Activated CD8-positive, alpha-beta memory T cell treated with anti-CD3 and anti-CD28 coated beads, Interleukin-2, amount 10 ng/mL, durations not matched to agents 7 days and 5 days (primary cell): ENCODE measurements at regions not wholly inside any gene's neighbourhood (a gene's known extent, or its start where the extent isn't known, plus 50 kb on each side); places are given as distances from the start of the nearest gene placed in this dataset.

Experiments used
- ATAC-seq: fragments of 150-1000 bp; cut with Tn5 transposase; one replicate; pipeline ENCODE4 v1.10.0; 2021; ENCODE audit warnings: moderate library complexity
- CTCF ChIA-PET: fragments of 350-600 bp; sonication (Branson Sonifier 250); formaldehyde crosslinking; loops from one replicate; lab custom pipeline; 2021; ENCODE audit warnings: antibody characterized with exemption; lab: Charles Lee
- DNase-seq: peaks from one replicate; pipeline ENCODE4 v3.0.0-alpha.2; 2020
- H3K27ac Mint-ChIP-seq: one replicate; pipeline ENCODE4 v1.8.0; 2021; ENCODE audit warnings: mild to moderate bottlenecking, mixed read lengths
- H3K27me3 Mint-ChIP-seq: one replicate; pipeline ENCODE4 v1.8.0; 2021; ENCODE audit warnings: mixed read lengths
- H3K36me3 Mint-ChIP-seq: one replicate; pipeline ENCODE4 v1.8.0; 2021; ENCODE audit warnings: mild to moderate bottlenecking, mixed read lengths
- H3K4me1 Mint-ChIP-seq: one replicate; pipeline ENCODE4 v1.8.0; 2021; ENCODE audit warnings: mixed read lengths
- H3K4me3 Mint-ChIP-seq: one replicate; pipeline ENCODE4 v1.8.0; 2021; ENCODE audit warnings: mild to moderate bottlenecking, moderate library complexity, mixed read lengths
- H3K9me3 Mint-ChIP-seq: one replicate; pipeline ENCODE4 v1.8.0; 2022; ENCODE audit warnings: low read depth, mixed read lengths

- Mint-ChIP-seq H3K4me1 (peaks cover 14% of the 10 kb centered on the region), H3K9me3 (peaks cover 2% of the 10 kb centered on the region), H3K36me3 (peaks cover 4% of the 10 kb centered on the region), H3K27ac (no peak overlapping the region), H3K4me3 (no peak overlapping the region), H3K27me3 (no peaks in the 10 kb centered on the region)
- ATAC-seq (no peak), DNase-seq (no peak)
- CTCF ChIA-PET, result no interaction called here
Measured at GRCh38 chr15:95930659-95931375, 399.7 kb upstream of the NR2F2 start.

DNA sequence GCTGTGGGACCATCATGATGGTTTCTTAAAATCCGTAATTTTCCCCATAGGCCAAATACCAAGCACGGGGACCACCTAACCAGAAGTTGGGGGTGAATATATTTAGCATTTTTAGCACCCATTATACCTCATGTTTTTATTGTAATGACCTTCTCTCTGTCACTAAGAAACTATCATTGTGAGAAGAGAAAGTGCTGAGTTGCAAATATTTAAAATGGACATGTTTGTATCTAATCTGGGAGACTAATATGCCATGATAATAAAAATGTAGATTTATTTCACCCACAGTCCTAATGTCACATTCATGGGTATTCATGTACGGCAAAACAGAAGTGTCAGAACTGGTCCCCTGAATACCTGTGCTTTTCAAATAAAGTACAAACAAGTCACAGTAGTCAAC, 398.9 kb upstream of the NR2F2 start:
- Mint-ChIP-seq H3K27me3 (no peaks in the 10 kb centered on the region), H3K27ac (no peak overlapping the region), H3K9me3 (no peaks in the 10 kb centered on the region), H3K4me3 (no peak overlapping the region), H3K4me1 (peaks cover 14% of the 10 kb centered on the region), H3K36me3 (peaks cover 4% of the 10 kb centered on the region)
- CTCF ChIA-PET, result no interaction called here
- ATAC-seq (no peak), DNase-seq (no peak)

- Mint-ChIP-seq H3K4me3 (no peak overlapping the region), H3K36me3 (peaks cover 4% of the 10 kb centered on the region), H3K9me3 (no peaks in the 10 kb centered on the region), H3K27ac (no peak overlapping the region), H3K4me1 (peaks cover 14% of the 10 kb centered on the region), H3K27me3 (no peaks in the 10 kb centered on the region)
- no peak for ATAC-seq
- CTCF ChIA-PET, result no interaction called here
- no peak for DNase-seq
Measured at GRCh38 chr15:95932141-95932540, 398.4 kb upstream of the NR2F2 start.

DNA sequence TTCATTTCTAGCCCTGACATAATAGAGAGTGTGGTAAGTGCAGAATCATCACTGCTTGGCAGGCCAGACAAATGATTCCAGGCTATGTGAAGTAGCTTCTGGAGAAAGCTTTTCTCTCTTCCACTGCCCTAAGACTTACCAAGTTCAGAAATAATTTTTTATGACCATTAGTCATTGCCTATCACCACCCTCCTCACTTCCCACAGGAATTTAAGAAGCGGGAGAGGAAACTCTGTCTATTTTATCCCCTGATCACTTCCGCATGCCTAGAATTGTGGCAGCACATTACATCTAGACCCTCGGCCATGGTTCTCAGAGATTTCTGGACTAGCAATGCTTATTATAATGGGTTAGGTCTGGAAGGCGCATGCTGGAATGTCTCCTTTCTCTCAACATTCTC, 397.8 kb upstream of the NR2F2 start:
- DNase-seq (no peak), ATAC-seq (no peak)
- no peak overlapping the region for H3K27ac Mint-ChIP-seq
- CTCF ChIA-PET, result no interaction called here
- peaks cover 4% of the 10 kb centered on the region for H3K36me3 Mint-ChIP-seq
- H3K27me3 Mint-ChIP-seq, result no peaks in the 10 kb centered on the region
- H3K4me3 Mint-ChIP-seq, result no peak overlapping the region
- no peaks in the 10 kb centered on the region for H3K9me3 Mint-ChIP-seq
- peaks cover 14% of the 10 kb centered on the region for H3K4me1 Mint-ChIP-seq

- no peak overlapping the region for H3K27ac Mint-ChIP-seq
- no peak for DNase-seq
- H3K9me3 Mint-ChIP-seq, result peaks cover 4% of the 10 kb centered on the region
- no peaks in the 10 kb centered on the region for H3K27me3 Mint-ChIP-seq
- H3K4me3 Mint-ChIP-seq, result no peak overlapping the region
- no peak for ATAC-seq
- peaks cover 1% of the 10 kb centered on the region for H3K36me3 Mint-ChIP-seq
- H3K4me1 Mint-ChIP-seq, result no peaks in the 10 kb centered on the region
- CTCF ChIA-PET, result no interaction called here
Measured at GRCh38 chr15:95935852-95936251, 394.6 kb upstream of the NR2F2 start.

DNA sequence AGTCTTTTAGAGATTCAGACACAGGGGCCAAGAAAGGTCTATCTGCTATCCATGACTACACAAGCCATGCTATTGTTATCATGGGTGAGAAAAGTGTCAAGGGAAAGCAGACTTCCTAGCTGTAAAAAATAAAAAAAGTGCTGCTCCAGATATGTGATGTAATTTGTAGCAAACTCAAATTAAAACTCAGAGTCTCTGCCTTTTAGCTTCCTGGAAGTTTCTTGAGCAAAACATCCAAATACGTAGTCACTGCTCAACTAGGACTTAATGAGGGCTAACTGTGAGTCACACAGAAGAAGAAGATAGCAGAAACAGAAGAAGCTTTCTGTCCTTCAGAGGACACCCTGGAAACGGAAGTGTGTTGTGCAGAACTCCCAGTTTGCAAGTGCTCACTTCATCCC, 393.4 kb upstream of the NR2F2 start:
- Mint-ChIP-seq H3K27me3 (no peaks in the 10 kb centered on the region), H3K9me3 (peaks cover 4% of the 10 kb centered on the region), H3K4me3 (no peak overlapping the region), H3K36me3 (peaks cover 1% of the 10 kb centered on the region), H3K27ac (no peak overlapping the region), H3K4me1 (no peaks in the 10 kb centered on the region)
- no peak for ATAC-seq
- no peak for DNase-seq
- CTCF ChIA-PET, result no interaction called here

DNA sequence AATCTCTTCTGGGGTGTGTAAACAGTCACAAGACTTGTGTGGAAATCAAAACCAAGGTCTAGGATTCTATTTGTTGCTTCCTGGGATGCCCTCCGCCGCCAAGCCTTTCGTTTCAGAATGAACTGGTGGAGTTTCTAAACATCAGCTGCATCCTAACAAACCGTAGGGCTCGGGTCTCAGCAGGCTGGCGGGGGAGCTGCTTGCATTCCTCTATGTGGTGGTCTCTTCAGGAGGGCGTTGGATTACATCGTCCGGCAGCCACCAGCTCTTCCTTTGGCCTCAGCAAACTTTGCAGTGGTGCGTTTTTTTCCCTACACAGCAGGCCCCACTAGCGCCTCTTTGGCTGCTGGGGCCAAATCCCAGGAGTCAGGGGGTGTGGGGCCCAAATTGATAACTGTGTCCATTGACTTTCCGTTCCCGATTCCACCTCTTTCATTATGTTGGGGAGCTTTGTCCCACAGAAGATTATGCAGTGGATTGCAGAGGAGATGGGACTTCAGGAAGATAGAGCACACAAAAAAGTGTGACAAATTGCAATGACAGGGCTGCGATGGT, 390.0 kb upstream of the NR2F2 start:
- no peaks in the 10 kb centered on the region for H3K36me3 Mint-ChIP-seq
- no peaks in the 10 kb centered on the region for H3K4me1 Mint-ChIP-seq
- H3K27me3 Mint-ChIP-seq, result no peaks in the 10 kb centered on the region
- H3K27ac Mint-ChIP-seq, result no peak overlapping the region
- H3K4me3 Mint-ChIP-seq, result no peak overlapping the region
- no peak for DNase-seq
- no peak for ATAC-seq
- peaks cover 4% of the 10 kb centered on the region for H3K9me3 Mint-ChIP-seq
- CTCF ChIA-PET, result no interaction called here

- Mint-ChIP-seq H3K36me3 (no peaks in the 10 kb centered on the region), H3K4me1 (no peaks in the 10 kb centered on the region), H3K9me3 (peaks cover 6% of the 10 kb centered on the region), H3K4me3 (no peak overlapping the region), H3K27me3 (no peaks in the 10 kb centered on the region), H3K27ac (no peak overlapping the region)
- no peak for ATAC-seq
- no peak for DNase-seq
- CTCF ChIA-PET, result no interaction called here
Measured at GRCh38 chr15:95944193-95944592, 386.3 kb upstream of the NR2F2 start.

DNA sequence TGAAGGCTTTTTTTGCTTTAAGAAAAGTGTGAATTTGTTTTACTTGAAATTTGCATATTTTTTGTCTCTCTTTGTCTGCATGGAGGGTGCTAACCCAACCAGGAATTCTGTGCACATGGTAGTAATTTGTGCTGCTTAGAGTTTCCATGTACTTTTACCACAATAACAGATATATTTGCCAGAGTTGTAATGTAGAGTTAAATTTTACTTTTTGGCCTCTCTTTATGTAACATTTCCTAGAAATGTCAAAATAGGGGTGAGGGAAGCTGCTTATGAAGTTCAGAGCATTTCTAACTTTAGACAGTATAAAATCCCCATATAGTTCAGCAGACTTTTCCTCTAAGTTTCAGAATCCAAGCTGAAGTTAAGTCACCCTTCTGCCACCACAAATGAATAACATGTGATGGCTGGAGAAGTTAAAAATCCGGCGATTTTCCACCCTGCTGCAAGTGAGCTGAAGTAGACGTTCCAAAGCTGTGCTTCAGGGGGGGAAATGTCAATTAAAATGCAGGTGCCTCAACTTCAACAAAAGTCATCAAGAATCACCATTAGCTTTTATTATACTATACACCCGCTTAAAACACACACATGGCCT, 385.7 kb upstream of the NR2F2 start:
- Mint-ChIP-seq H3K4me1 (no peaks in the 10 kb centered on the region), H3K4me3 (no peak overlapping the region), H3K27ac (no peak overlapping the region), H3K9me3 (peaks cover 5% of the 10 kb centered on the region), H3K36me3 (no peaks in the 10 kb centered on the region), H3K27me3 (no peaks in the 10 kb centered on the region)
- DNase-seq (no peak), ATAC-seq (no peak)
- CTCF ChIA-PET, result no interaction called here

DNA sequence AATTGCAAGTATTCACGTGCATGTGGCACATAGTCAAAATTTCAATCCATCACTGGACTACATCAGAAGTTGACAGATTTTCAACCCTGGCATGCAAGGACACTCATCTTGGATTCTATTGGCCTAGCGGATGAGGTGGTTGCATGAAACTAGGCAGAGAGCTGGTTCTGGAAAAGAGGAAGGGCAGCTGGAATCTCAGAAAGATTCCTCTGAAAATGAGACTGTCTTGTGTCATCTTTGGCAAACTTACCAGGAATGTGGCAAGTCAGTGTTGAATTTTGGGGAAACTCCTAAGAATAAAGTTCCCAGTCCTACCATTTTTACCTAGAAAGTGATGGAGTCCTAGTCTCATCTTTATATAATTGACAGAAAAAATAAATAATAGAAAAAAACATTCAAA, 384.3 kb upstream of the NR2F2 start:
- Mint-ChIP-seq H3K9me3 (peaks cover 2% of the 10 kb centered on the region), H3K4me1 (no peaks in the 10 kb centered on the region), H3K27ac (no peak overlapping the region), H3K27me3 (no peaks in the 10 kb centered on the region), H3K36me3 (no peaks in the 10 kb centered on the region), H3K4me3 (no peak overlapping the region)
- no peak for DNase-seq
- CTCF ChIA-PET, result no interaction called here
- ATAC-seq, result no peak

DNA sequence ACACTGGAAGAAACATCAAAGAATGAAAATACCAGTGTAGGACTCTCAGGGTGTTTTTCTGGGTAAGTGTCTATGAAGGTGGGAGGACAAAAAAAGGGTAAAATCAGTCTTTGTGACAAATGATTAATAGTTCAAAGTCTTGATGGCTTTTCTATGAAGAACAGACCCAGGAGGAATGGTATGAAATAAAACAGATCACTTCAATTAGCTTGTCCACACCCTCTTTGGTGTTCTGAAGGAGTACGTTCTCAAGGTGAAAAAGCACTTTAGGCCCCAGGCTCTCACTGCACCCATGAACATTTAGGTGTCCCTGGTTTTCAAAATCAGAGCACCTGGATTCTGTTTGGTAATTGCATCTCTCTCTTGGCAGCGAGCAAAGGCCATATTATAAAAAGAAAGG, 383.6 kb upstream of the NR2F2 start:
- Mint-ChIP-seq H3K9me3 (peaks cover 2% of the 10 kb centered on the region), H3K4me1 (no peaks in the 10 kb centered on the region), H3K27ac (no peak overlapping the region), H3K27me3 (no peaks in the 10 kb centered on the region), H3K4me3 (no peak overlapping the region), H3K36me3 (no peaks in the 10 kb centered on the region)
- CTCF ChIA-PET, result no interaction called here
- ATAC-seq, result no peak
- DNase-seq, result no peak

- CTCF ChIA-PET, result no interaction called here
- H3K36me3 Mint-ChIP-seq, result no peaks in the 10 kb centered on the region
- ATAC-seq, result no peak
Measured at GRCh38 chr15:95948411-95948810, 382.1 kb upstream of the NR2F2 start.

GRCh38 chr15:95953032-95953431, 377.5 kb upstream of the NR2F2 start:
- Mint-ChIP-seq H3K4me3 (no peak overlapping the region), H3K9me3 (no peaks in the 10 kb centered on the region), H3K4me1 (no peaks in the 10 kb centered on the region), H3K27me3 (no peaks in the 10 kb centered on the region), H3K36me3 (no peaks in the 10 kb centered on the region), H3K27ac (no peak overlapping the region)
- CTCF ChIA-PET, result no interaction called here
- DNase-seq, result no peak
- ATAC-seq, result no peak

More at GRCh38 chr15:95948411-95948810, 382.1 kb upstream of the NR2F2 start:
- no peak overlapping the region for H3K27ac Mint-ChIP-seq
- H3K4me3 Mint-ChIP-seq, result no peak overlapping the region
- H3K27me3 Mint-ChIP-seq, result no peaks in the 10 kb centered on the region
- no peak for DNase-seq
- H3K9me3 Mint-ChIP-seq, result peaks cover 2% of the 10 kb centered on the region
- no peaks in the 10 kb centered on the region for H3K4me1 Mint-ChIP-seq

DNA sequence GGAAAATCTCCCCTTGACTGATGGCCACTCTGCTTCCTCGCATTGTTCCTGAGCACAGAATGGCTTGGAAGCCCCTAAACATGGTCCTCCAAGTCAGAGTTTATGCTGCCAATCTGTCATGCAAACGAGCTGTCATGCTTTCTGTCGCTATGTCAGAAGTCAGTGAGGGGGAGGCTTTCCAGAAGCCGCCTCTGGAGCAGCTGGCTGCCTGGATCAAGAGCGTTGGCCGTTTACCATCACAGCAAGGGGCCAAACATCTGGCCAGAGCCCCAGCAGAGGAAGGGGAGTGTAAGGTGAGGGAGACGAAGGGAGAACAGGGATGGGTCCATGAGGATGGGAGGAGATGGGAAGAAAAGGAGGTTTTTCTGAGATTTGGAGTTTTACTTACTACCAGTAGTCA, 372.6 kb upstream of the NR2F2 start:
- no peak overlapping the region for H3K4me3 Mint-ChIP-seq
- H3K36me3 Mint-ChIP-seq, result no peaks in the 10 kb centered on the region
- CTCF ChIA-PET, result no interaction called here
- no peak overlapping the region for H3K27ac Mint-ChIP-seq
- ATAC-seq, result no peak
- H3K9me3 Mint-ChIP-seq, result no peaks in the 10 kb centered on the region
- H3K4me1 Mint-ChIP-seq, result no peaks in the 10 kb centered on the region
- DNase-seq, result no peak
- H3K27me3 Mint-ChIP-seq, result no peaks in the 10 kb centered on the region
